GM19372 (cell line): ENCODE measurements at regions not wholly inside any gene's neighbourhood (a gene's known extent, or its start where the extent isn't known, plus 50 kb on each side); places are given as distances from the start of the nearest gene placed in this dataset.

Source experiments
- ATAC-seq: cut with Tn5 transposase; IDR thresholded peaks from one replicate; pipeline ENCODE4 v1.9.1; 2021; ENCODE audit warnings: mild to moderate bottlenecking, low read depth, moderate library complexity; ENCODE audit not compliant: unreplicated experiment

- ATAC-seq: no peak
These were observed 138.9 kb upstream of the ASB18 start for GRCh38 chr2:236403125-236403524.

GRCh38 chr2:236403811-236404210 lies 139.6 kb upstream of the ASB18 start:
- ATAC-seq: no peak

GRCh38 chr2:236404346-236404745 lies 140.1 kb upstream of the ASB18 start:
- ATAC-seq: no peak

- no peak for ATAC-seq
These were observed 141.2 kb upstream of the ASB18 start for GRCh38 chr2:236405357-236405756.

GRCh38 chr2:236408090-236408489 lies 143.9 kb upstream of the ASB18 start:
- no peak for ATAC-seq

GRCh38 chr2:236408786-236409185 lies 144.6 kb upstream of the ASB18 start:
- no peak for ATAC-seq

- no peak for ATAC-seq
These were observed 151.7 kb upstream of the ASB18 start for GRCh38 chr2:236415684-236416444.

GRCh38 chr2:236417150-236417549 lies 152.5 kb upstream of the ACKR3 start:
- no peak for ATAC-seq

GRCh38 chr2:236430584-236430983 lies 139.0 kb upstream of the ACKR3 start:
- no peak for ATAC-seq

GRCh38 chr2:236434593-236434992 lies 135.0 kb upstream of the ACKR3 start:
- no peak for ATAC-seq

GRCh38 chr2:236440110-236440881 lies 129.3 kb upstream of the ACKR3 start:
- no peak for ATAC-seq

- ATAC-seq: no peak
These were observed 125.4 kb upstream of the ACKR3 start for GRCh38 chr2:236444187-236444586.

- no peak for ATAC-seq
These were observed 123.9 kb upstream of the ACKR3 start for GRCh38 chr2:236445678-236446077.

- no peak for ATAC-seq
These were observed 123.1 kb upstream of the ACKR3 start for GRCh38 chr2:236446521-236446920.

GRCh38 chr2:236449167-236449761 lies 120.4 kb upstream of the ACKR3 start:
- ATAC-seq: no peak

GRCh38 chr2:236452238-236452637 lies 117.4 kb upstream of the ACKR3 start:
- ATAC-seq: no peak

GRCh38 chr2:236454076-236454475 lies 115.5 kb upstream of the ACKR3 start:
- ATAC-seq: no peak

GRCh38 chr2:236459393-236459792 lies 110.2 kb upstream of the ACKR3 start:
- ATAC-seq: no peak

GRCh38 chr2:236464140-236464539 lies 105.5 kb upstream of the ACKR3 start:
- no peak for ATAC-seq

GRCh38 chr2:236472720-236473495 lies 96.7 kb upstream of the ACKR3 start:
- no peak for ATAC-seq

GRCh38 chr2:236473691-236474090 lies 95.9 kb upstream of the ACKR3 start:
- ATAC-seq: no peak
